GM18861 (cell line): ENCODE measurements at regions not wholly inside any gene's neighbourhood (a gene's known extent, or its start where the extent isn't known, plus 50 kb on each side); places are given as distances from the start of the nearest gene placed in this dataset.
"Not testable (repeated sequence)": the region's sequence is repeated elsewhere in the genome, so short reads cannot be mapped to it uniquely, and the experiment has no call there.

Source experiments
- ATAC-seq: cut with Tn5 transposase; IDR thresholded peaks from one replicate; pipeline ENCODE4 v1.9.1; 2021; ENCODE audit not compliant: unreplicated experiment

DNA sequence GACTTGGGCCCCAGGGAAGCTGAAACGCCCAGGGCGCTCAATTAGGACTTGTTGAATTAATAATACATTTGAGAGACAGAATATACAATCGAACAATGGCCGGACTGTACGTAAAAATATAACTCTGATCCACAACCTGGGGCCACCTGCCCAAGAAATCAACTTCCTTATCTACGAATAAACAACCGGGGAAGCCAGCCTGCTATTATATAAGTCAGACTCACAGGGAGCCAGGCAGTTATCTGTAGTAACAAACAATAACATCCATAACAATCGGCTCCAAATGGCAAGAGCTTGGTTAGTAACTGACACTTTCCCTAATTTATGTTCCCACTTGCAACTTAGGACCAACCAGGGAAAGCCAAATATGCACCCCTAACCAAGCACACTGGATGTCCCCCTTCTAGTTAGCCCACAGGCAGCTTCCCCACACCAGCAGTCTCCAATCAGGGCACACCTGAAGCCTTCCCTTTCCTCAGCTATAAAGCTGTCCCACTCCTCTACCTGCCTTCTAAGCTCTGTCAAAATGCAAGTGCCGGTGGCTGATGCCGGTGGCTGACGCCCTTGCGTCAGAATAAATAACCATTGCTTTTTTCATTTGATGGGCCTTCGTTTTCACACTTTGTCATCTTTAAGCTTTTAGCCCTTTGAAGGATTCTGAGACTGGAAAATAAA, 135.2 kb downstream of the FAM72B start:
- ATAC-seq: not testable (repeated sequence)

DNA sequence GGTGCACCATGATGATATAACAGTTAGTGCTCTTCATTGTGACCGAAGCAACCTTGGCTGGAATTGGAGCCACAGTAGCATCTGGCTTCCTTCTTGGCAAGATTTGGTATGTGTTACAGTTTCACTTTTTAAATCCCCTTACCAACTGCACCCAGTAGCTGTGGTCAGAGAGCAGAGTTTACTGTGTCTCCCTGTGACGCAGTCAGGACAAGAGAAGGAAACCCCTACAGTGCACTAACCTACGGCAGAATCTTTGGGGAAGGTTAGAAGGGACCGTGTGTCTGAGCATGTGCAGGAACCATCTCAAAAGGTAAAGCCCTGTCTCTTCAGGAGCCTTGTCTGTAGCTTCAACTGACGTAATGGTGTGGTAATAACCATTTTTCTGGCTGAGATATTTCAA, 134.0 kb downstream of the FAM72B start:
- ATAC-seq: not testable (repeated sequence)

- ATAC-seq: not testable (repeated sequence)
Measured at GRCh38 chr1:121051161-121051790, 132.9 kb downstream of the FAM72B start.

- ATAC-seq: not testable (repeated sequence)
Measured at GRCh38 chr1:121052081-121052660, 132.0 kb downstream of the FAM72B start.

DNA sequence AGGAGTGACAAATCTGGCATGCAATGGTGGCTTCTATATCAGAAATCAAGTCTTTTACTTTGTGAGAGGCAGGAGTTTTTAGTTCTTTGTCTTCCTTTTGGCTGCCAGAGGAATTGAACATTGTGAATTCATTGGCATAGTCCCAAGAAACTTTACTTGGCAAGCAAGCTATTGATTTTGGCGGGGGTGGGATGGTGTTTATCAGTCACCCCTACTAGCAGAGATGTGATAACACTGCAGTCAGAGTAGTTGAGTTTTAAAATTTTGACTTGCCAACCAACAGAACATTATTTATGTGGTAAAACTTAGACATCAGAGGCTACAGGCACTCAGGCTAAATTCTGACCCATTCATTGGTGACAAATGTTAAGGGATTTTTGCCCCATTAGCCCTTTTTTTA, 129.2 kb downstream of the FAM72B start:
- not testable (repeated sequence) for ATAC-seq

GRCh38 chr1:121066925-121067324, 117.2 kb downstream of the FAM72B start:
- ATAC-seq: not testable (repeated sequence)

DNA sequence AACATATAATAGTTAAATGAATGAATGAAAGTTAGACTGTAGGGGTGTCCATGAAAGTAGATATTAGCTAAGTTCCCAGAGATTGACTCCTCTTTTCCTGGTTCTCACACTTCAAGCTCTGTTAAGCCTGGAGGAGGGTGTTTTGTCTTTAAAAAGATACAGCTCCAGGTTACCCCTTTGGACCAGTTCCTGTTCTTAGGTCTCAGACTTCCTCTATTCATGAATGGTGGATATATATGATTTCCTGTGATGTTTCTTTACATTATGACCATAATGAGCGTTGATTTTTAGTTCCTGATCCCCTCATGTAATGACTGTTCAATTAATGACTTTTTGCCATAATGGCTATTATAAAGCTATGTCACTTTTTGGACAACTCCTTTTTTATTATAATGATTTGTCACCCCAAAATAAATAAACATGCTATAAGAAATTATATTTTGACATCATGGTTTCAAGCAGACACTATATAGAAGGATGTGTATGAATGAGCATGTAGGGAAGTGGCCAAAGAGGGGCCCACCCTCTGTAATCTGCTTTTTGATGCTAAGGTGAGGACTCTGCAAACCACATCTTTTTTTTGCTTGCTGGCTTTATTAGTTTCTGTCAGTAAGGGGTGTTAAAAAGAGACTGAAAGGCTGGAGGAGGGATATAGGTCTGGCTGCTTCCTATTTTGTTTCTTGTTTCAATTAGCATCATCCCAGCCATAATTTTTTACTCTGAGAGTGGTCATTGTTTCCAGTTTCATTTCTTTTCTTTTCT, 115.2 kb downstream of the FAM72B start:
- not testable (repeated sequence) for ATAC-seq

- ATAC-seq: not testable (repeated sequence)
Measured at GRCh38 chr1:121073852-121074251, 110.3 kb downstream of the FAM72B start.

GRCh38 chr1:121075254-121075805, 108.8 kb downstream of the FAM72B start:
- ATAC-seq: not testable (repeated sequence)

- ATAC-seq: peak; percentile 89
Measured at GRCh38 chr1:121076674-121077073, 107.5 kb downstream of the FAM72B start.

DNA sequence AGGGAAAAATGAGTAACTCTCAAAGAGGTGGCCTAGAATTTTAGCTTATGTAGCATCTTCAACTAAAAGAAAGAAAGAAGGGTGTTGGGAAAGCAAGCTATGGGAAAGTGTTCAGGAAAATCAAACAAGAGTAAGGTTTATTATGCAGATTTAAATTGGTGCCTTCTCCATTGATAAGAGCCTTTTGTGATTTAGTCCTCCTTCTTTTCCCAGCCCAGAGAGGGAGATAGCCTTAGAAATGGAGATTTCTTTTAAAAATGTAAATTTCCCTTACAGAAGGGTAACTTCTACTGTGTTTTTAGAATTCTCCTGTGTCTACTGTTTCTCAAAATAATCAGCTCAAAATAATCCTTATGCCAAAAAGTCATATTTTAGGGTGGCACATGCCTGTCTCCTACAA, 104.5 kb downstream of the FAM72B start:
- not testable (repeated sequence) for ATAC-seq

DNA sequence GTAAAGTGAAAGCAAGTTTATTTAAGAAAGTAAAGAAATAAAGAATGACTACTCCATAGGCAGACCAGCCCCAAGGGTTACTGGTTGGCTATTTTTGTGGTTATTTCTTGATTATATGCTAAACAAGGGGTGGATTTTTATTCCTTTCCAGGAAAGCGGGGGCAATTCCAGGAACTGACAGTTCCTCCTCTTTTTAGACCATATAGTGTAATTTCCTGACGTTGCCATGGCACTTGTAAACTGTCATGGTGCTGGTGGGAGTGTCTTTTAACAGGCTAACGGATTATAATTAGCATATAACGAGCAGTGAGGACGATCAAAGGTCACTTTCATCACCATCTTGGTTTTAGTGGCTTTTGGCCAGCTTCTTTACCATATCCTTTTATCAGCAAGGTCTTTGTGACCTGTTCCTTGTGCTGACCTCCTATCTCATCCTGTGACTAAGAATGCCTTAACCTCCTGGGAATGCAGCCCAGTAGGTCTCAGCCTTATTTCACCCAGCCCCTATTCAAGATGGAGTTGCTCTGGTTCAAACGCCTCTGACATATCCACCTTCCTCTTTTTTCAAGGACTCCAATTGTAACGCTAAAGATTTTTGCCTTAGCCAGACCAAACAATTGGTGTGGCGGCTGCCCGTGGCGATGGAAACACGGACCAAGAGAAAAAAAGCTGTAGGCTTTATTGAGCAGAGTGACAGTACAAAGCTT, 103.8 kb downstream of the FAM72B start:
- ATAC-seq: not testable (repeated sequence)

DNA sequence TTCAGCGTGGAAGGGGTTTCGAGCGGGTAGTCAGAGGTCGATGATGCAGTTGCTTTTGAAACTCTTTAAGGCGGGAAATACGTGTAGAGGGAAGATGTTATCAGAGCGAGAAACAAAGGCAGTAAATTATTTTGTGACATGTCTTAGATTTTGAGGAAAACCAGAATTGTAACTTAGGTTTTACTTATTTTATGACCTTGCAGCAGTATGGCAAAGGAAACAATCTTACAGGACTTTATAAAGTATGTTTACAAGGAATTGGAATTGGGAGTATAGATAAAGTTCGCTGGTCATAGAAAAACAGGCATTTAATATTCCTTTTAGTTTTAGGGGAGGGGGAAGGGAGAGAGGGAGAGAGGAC, 103.3 kb downstream of the FAM72B start:
- not testable (repeated sequence) for ATAC-seq

DNA sequence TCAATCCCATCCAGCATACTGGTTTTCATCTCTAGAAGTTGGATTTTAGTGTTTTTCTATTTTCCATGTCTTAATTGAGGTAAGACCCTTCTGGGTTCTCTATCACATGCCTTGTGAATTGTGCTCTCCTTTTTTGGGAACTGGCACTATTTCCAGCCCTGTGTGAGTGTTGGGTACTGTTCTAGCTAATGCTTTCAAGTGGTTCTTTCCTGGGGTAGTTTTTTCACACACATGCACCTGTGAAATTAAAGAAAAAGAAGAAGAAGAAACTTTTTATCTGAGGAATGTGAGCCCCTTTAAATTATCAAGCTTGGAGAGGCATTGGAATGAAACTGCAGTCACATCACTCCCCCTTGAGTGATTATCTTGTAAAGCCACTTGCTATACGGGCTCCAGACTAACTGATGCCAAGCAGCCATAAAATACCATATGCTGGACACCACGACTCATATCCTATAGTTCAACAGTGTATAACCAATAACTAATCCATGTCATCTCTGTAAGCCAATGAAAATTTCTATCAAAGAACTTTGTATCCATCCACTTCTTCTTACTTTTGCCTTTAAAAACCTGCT, 102.4 kb downstream of the FAM72B start:
- not testable (repeated sequence) for ATAC-seq

DNA sequence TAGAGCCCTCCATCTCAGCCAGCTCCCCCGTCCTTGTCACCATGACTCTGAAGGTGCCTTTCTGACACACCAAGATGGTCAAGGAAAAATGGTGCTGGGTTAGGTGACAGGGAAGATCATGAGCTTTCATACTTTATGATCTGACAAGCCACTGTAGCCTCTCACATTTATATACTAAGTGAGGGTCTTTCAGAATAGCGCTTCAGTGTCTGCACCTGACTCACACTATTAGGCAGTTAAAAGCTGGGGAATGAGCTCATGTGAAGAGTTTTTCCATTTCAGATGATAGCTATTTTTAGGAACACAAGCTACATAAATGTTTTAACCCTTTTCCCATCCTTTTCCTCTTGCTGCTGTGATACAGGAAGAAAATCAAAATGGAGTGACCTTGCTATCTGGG, 101.1 kb downstream of the FAM72B start:
- ATAC-seq: not testable (repeated sequence)

DNA sequence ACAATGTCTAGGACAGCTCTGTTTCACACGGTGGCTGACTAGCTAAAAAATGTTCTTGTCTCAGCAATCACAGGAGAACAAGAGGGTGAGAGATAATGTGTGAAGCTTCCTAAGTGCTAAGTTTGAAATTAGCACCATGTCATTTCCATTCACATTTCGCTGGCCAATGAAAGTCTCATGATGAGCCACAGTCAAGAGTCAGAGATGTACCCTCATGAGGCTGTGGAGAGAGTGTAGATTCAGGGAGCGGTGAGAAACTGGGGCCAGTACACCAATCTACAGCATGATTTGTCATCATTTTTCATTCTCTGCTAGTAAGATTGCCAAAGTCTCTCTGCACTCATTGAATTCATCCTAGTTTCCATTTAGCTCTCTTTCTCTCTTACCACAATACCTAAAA, 97.9 kb downstream of the FAM72B start:
- ATAC-seq: not testable (repeated sequence)

DNA sequence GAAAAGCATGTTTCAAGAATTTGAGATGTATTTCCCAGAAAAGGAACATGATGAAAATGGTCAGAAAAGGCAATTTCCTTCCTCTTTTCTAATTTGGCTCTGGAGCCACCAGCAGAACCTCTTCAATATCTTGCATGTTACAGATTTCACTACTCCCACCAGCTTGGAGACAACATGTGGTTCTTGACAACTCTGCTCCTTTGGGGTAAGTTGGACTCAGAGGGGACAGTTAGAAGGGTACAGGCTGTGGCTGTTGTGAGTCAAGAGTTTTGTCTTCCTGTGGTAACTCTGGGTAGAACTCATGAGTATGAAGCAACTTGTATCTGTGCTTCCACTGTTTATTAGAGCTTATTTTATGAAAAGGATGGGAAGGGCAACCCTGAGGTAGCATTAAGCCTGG, 96.9 kb downstream of the FAM72B start:
- not testable (repeated sequence) for ATAC-seq

DNA sequence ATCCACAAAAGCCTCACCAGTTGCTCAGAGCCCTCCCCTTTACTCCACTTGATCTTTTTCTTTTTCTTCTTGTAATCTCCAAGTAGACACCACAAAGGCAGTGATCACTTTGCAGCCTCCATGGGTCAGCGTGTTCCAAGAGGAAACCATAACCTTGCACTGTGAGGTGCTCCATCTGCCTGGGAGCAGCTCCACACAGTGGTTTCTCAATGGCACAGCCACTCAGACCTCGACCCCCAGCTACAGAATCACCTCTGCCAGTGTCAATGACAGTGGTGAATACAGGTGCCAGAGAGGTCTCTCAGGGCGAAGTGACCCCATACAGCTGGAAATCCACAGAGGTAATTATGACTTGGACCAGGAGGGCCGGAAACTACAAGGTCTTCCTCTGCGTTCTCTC, 95.6 kb downstream of the FAM72B start:
- not testable (repeated sequence) for ATAC-seq

- ATAC-seq: not testable (repeated sequence)
Measured at GRCh38 chr1:121092329-121092968, 91.7 kb downstream of the FAM72B start.

DNA sequence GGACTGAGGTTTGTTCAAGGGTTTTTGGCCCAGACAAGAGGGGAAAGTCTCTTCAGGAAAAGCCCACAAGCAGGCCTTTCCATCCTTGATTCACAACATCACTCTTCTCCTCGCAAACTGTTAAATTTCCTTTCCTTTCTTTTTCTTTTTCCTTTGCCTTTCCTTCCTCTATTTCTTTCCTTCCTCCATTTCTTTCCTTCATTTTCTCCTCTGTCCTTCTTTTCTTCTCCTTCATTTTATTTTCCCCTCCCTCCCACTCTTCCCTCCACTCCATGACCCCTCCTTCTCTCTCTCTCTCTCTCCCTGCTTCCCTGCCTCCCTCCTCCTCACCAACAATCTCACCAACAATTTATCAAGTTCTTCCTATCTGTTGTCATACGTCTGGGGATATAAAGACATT, 89.1 kb downstream of the FAM72B start:
- not testable (repeated sequence) for ATAC-seq
